ENCODE measurements at regions not wholly inside any gene's neighbourhood (a gene's known extent, or its start where the extent isn't known, plus 50 kb on each side); places are given as distances from the start of the nearest gene placed in this dataset.

DNA sequence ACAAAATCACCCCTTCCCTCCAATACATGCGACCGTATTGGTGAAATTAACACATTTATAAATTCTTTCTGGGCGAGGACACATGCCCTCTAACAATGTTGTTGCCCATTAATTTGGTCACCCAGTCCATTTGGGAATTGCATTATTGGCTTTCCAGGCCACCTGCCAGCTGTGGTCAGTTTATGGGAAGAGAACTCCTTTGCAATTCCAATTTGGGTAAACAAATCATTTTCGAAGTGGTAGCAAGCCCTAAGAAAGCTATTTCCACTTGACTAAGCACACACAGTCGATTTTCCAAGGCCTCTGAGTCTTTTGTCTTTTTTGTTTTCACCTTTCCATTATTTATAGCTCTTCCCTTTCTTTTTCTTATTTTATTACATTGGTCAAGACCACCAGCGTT is 362.3 kb upstream of the RGMA start:
- H3K4me1 ChIP-seq (ENCODE audit: control insufficient read depth in 1 of 2, insufficient read depth in 2 of 2, low read depth in 1 of 2, low read length in 1 of 2): peaks cover 0 to 13% of the 10 kb centered on the region in 2 experiments; a peak in 2 of 4 replicates
- 29% methylated on average over 6 of the region's 6 CpGs for WGBS (ENCODE audit: low lambda C conversion rate)
- no peak for TF ChIP-seq TAF1 (IDR thresholded peaks at IDR 0.05; ENCODE audit: borderline replicate concordance, low read depth, low read length)
- TF ChIP-seq EZH2phosphoT487 (IDR thresholded peaks at IDR 0.05; ENCODE audit: borderline replicate concordance, low read depth): no peak
- TF ChIP-seq, protein P1, sequence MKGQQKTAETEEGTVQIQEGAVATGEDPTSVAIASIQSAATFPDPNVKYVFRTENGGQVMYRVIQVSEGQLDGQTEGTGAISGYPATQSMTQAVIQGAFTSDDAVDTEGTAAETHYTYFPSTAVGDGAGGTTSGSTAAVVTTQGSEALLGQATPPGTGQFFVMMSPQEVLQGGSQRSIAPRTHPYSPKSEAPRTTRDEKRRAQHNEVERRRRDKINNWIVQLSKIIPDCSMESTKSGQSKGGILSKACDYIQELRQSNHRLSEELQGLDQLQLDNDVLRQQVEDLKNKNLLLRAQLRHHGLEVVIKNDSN (IDR thresholded peaks at IDR 0.05; ENCODE audit: borderline replicate concordance, low read depth): no peak
- TF ChIP-seq FOXM1 (IDR thresholded peaks at IDR 0.05; ENCODE audit: low read depth): no peak
- TF ChIP-seq, protein P2, sequence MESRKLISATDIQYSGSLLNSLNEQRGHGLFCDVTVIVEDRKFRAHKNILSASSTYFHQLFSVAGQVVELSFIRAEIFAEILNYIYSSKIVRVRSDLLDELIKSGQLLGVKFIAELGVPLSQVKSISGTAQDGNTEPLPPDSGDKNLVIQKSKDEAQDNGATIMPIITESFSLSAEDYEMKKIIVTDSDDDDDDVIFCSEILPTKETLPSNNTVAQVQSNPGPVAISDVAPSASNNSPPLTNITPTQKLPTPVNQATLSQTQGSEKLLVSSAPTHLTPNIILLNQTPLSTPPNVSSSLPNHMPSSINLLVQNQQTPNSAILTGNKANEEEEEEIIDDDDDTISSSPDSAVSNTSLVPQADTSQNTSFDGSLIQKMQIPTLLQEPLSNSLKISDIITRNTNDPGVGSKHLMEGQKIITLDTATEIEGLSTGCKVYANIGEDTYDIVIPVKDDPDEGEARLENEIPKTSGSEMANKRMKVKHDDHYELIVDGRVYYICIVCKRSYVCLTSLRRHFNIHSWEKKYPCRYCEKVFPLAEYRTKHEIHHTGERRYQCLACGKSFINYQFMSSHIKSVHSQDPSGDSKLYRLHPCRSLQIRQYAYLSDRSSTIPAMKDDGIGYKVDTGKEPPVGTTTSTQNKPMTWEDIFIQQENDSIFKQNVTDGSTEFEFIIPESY (IDR thresholded peaks at IDR 0.05; ENCODE audit: borderline replicate concordance, low read depth): no peak
- no peak for TF ChIP-seq POLR2AphosphoS5 (IDR thresholded peaks at IDR 0.05; ENCODE audit: low read depth, low read length)
- TF ChIP-seq FOSL2 (IDR thresholded peaks at IDR 0.05; ENCODE audit: borderline replicate concordance, low read depth): no peak
- TF ChIP-seq, protein P3, sequence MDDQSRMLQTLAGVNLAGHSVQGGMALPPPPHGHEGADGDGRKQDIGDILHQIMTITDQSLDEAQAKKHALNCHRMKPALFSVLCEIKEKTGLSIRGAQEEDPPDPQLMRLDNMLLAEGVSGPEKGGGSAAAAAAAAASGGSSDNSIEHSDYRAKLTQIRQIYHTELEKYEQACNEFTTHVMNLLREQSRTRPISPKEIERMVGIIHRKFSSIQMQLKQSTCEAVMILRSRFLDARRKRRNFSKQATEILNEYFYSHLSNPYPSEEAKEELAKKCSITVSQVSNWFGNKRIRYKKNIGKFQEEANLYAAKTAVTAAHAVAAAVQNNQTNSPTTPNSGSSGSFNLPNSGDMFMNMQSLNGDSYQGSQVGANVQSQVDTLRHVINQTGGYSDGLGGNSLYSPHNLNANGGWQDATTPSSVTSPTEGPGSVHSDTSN (IDR thresholded peaks at IDR 0.05): no peak
- TF ChIP-seq, protein P4, sequence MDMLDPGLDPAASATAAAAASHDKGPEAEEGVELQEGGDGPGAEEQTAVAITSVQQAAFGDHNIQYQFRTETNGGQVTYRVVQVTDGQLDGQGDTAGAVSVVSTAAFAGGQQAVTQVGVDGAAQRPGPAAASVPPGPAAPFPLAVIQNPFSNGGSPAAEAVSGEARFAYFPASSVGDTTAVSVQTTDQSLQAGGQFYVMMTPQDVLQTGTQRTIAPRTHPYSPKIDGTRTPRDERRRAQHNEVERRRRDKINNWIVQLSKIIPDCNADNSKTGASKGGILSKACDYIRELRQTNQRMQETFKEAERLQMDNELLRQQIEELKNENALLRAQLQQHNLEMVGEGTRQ (IDR thresholded peaks at IDR 0.05; ENCODE audit: borderline replicate concordance, low read depth, low read length): no peak
- no peaks in the 10 kb centered on the region for H3F3A ChIP-seq (replicated peaks; ENCODE audit: insufficient read depth)
- H3K9me3 ChIP-seq: no peaks in the 10 kb centered on the region; the same call in 1 of the 2 replicates
- no peaks in the 10 kb centered on the region for H3K79me2 ChIP-seq (ENCODE audit: insufficient read depth)
- H3K9me2 ChIP-seq: no peaks in the 10 kb centered on the region
- no peak overlapping the region for H3K9ac ChIP-seq
- no peak overlapping the region for H3K4me2 ChIP-seq
- no peak overlapping the region; a peak in 1 of 4 replicates for H3K4me3 ChIP-seq (ENCODE audit: low read depth in 2 of 2, low read length in 1 of 2)
- H3K27me3 ChIP-seq (ENCODE audit: insufficient read depth): no peaks in the 10 kb centered on the region
- H2AFZ ChIP-seq (ENCODE audit: low read depth): no peak overlapping the region
- no peaks in the 10 kb centered on the region for H4K20me1 ChIP-seq (ENCODE audit: insufficient read depth)
- DNase-seq: no peak
- no peaks in the 10 kb centered on the region for H3K36me3 ChIP-seq (replicated peaks in 1 of 2; ENCODE audit: control insufficient read depth in 1 of 2, insufficient read depth in 2 of 2, low read length in 1 of 2)
- H3K27ac ChIP-seq (ENCODE audit: low read depth in 2 of 2, low read length in 1 of 2): no peak overlapping the region
- CTCF ChIA-PET: no interaction called here
- POLR2A ChIA-PET: no interaction called here

DNA sequence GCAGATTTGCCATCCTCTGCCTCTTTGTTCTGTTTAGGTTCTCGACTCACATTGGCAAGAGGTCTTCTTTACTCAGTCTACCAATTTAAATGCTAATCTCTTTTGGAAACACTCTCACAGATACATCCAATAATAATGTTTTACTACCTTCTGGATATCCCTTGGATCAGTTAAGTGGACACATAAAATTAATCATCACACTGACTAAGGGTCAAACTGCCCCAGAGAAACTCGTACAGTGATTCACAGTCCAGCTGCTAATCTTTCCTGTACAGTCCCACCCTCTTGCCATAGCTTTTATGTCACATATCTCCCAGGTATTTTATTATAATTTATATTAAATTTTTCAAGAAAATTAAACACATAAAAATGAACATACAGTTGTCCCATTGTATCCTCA is 360.8 kb upstream of the RGMA start:
- TF ChIP-seq CHD2 (IDR thresholded peaks at IDR 0.05; ENCODE audit: low read length, partially characterized antibody) (no peak), MXI1 (IDR thresholded peaks at IDR 0.05; ENCODE audit: low read depth, low read length) (no peak), POLR2AphosphoS5 (IDR thresholded peaks at IDR 0.05; ENCODE audit: low read depth, low read length) (no peak), TCF12 (IDR thresholded peaks at IDR 0.05) (no peak), GATA2 (CRISPR knock-in tag; IDR thresholded peaks at IDR 0.05) (no peak), GABPA (IDR thresholded peaks at IDR 0.05; ENCODE audit: low read depth) (no peak), MEF2A (IDR thresholded peaks at IDR 0.05; ENCODE audit: borderline replicate concordance, low read depth) (no peak)
- TF ChIP-seq, protein P5, sequence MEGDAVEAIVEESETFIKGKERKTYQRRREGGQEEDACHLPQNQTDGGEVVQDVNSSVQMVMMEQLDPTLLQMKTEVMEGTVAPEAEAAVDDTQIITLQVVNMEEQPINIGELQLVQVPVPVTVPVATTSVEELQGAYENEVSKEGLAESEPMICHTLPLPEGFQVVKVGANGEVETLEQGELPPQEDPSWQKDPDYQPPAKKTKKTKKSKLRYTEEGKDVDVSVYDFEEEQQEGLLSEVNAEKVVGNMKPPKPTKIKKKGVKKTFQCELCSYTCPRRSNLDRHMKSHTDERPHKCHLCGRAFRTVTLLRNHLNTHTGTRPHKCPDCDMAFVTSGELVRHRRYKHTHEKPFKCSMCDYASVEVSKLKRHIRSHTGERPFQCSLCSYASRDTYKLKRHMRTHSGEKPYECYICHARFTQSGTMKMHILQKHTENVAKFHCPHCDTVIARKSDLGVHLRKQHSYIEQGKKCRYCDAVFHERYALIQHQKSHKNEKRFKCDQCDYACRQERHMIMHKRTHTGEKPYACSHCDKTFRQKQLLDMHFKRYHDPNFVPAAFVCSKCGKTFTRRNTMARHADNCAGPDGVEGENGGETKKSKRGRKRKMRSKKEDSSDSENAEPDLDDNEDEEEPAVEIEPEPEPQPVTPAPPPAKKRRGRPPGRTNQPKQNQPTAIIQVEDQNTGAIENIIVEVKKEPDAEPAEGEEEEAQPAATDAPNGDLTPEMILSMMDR (IDR thresholded peaks at IDR 0.05): no peak
- TF ChIP-seq, protein P6, sequence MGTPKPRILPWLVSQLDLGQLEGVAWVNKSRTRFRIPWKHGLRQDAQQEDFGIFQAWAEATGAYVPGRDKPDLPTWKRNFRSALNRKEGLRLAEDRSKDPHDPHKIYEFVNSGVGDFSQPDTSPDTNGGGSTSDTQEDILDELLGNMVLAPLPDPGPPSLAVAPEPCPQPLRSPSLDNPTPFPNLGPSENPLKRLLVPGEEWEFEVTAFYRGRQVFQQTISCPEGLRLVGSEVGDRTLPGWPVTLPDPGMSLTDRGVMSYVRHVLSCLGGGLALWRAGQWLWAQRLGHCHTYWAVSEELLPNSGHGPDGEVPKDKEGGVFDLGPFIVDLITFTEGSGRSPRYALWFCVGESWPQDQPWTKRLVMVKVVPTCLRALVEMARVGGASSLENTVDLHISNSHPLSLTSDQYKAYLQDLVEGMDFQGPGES (IDR thresholded peaks at IDR 0.05; ENCODE audit: low read depth, low read length): no peak
- TF ChIP-seq, protein P1 (IDR thresholded peaks at IDR 0.05; ENCODE audit: borderline replicate concordance, low read depth): no peak
- Histone ChIP-seq H3K4me3 (ENCODE audit: low read depth in 2 of 2, low read length in 1 of 2) (no peak overlapping the region), H3K4me1 (ENCODE audit: control insufficient read depth in 1 of 2, insufficient read depth in 2 of 2, low read depth in 1 of 2, low read length in 1 of 2) (peaks cover 0 to 5% of the 10 kb centered on the region in 2 experiments; a peak in 2 of 4 replicates), H3K36me3 (replicated peaks in 1 of 2; ENCODE audit: control insufficient read depth in 1 of 2, insufficient read depth in 2 of 2, low read length in 1 of 2) (no peaks in the 10 kb centered on the region), H3F3A (replicated peaks; ENCODE audit: insufficient read depth) (no peaks in the 10 kb centered on the region), H3K79me2 (ENCODE audit: insufficient read depth) (no peaks in the 10 kb centered on the region), H3K9ac (no peak overlapping the region), H3K9me3 (no peaks in the 10 kb centered on the region; the same call in 1 of the 2 replicates), H2AFZ (ENCODE audit: low read depth) (no peak overlapping the region), H3K4me2 (no peak overlapping the region), H3K27ac (ENCODE audit: low read depth in 2 of 2, low read length in 1 of 2) (no peak overlapping the region), H3K27me3 (ENCODE audit: insufficient read depth) (no peaks in the 10 kb centered on the region), H3K9me2 (no peaks in the 10 kb centered on the region), H4K20me1 (ENCODE audit: insufficient read depth) (no peaks in the 10 kb centered on the region)
- ChIA-PET CTCF (no interaction called here), POLR2A (no interaction called here)
- no peak for DNase-seq
- WGBS (ENCODE audit: low lambda C conversion rate): 10% methylated on average over 2 of the region's 2 CpGs

All from SK-N-SH (cell line).